GM21576 (cell line): ENCODE measurements at regions not wholly inside any gene's neighbourhood (a gene's known extent, or its start where the extent isn't known, plus 50 kb on each side); places are given as distances from the start of the nearest gene placed in this dataset.

Experiments
- ATAC-seq: cut with Tn5 transposase; IDR thresholded peaks from one replicate; pipeline ENCODE4 v1.9.1; 2021; ENCODE audit warnings: mild to moderate bottlenecking, moderate library complexity; ENCODE audit not compliant: unreplicated experiment

DNA sequence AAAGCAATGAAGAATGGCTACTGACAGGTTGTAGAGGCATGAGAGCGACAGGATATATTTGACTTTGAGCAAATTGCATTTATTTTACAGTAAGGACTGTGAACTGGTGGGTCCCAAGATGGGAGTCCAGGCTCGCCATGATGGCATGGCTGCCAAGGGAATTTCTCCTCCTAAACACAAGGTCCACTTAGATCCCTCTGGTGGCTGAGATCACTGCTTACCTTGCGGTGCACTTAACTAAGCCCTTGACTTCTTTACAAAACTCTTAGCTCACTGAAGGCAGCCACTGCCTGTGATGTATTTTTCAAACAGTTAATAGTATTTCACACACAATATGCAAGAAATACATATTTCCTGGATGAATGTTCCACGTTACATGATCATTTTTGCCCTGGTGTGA is 50.3 kb upstream of the SORBS2 start:
- ATAC-seq = no peak

DNA sequence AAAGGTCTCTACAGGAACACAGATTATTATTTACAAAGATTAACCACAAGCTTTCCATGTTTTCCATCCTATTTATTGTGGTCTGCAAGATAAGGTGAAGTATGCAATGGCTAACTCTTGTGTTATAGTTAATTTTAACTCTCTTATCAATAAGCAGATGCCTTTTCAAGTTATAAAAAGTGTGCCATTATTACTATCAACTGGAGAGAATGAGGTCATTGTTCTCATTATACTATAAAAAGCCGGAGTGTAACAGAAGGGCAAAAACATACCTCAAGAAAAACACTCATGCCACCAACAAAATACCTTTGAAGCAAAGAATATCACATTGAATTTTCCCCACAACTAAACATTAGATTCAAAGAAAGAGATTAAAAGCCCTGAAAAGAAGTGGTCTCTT is 52.0 kb upstream of the SORBS2 start:
- ATAC-seq = no peak

DNA sequence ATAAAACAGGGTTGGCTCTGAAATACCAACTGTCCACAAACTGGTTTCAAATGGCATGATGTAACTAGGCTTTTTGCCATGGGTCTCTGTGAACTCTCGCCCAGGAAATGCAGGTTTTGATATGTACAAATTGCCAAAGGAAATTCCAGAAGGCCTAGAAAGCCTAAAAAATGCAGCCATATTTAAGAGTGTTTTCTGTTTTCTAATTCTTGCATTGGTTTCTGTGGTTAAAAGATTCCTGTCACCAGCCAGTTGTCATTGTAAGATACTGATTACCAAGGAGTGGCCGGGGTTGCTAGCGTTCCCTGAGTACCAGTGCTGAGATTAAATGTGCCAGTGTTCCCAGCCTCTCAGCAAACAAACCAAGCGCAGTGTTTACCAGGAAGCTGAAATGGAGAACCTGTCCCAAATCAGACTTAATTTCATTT is 53.9 kb upstream of the SORBS2 start:
- no peak for ATAC-seq

DNA sequence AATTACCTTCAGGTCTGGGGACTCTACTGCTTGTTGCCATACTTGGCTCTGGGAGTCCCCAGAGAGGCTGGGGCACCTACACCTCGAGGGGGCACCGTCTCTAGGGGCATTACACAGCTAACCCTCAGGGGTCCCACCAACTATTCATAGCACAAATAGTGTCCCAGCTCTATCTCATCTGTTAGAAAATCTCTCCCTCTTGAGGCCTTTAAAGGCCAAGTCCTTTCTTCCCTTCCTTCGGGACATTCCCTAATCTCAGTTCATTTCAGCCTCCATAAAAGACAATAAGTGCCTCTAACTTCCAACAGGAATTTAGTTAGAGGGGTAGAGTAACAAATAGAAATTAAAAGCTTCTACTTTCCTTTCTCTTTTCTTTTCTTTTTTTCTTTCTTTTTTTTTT is 55.8 kb upstream of the SORBS2 start:
- no peak for ATAC-seq

DNA sequence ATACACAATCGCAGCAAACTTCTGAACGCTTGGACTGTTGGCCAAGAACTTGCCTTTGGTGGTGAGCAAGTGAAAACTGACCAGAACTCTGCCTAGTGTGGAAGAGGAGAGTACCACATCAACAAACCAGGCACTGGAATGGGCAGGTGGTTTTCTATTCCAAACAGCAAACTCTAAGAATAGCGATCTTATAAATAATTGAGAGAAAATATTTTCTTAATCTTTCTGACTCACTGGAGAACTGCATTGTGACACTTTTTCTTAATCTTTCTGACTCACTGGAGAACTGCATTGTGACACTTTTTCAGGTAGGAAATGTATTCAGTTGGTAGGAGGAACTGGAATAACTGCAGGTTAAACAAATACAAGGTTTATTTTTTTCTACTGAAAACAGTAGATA is 57.0 kb upstream of the SORBS2 start:
- no peak for ATAC-seq

DNA sequence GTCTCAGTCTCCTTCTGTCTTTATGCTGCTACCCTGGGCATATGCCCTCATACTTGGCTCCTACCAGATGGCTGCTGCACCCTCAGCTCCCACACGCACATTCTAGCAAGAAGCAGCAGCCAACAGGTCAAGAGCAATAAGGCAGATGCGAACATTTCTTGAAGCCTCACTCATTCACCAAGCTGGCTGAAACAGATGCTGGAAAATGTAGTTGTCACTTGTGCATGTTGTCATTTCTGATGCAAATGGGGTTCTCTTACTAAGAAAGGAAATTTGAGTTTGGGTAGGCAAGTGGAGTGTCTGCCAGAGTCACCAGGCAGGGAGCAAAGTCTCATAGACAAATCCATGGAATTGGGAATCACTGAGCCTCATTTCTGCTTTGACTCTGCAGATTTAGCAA is 57.4 kb upstream of the SORBS2 start:
- ATAC-seq = no peak

DNA sequence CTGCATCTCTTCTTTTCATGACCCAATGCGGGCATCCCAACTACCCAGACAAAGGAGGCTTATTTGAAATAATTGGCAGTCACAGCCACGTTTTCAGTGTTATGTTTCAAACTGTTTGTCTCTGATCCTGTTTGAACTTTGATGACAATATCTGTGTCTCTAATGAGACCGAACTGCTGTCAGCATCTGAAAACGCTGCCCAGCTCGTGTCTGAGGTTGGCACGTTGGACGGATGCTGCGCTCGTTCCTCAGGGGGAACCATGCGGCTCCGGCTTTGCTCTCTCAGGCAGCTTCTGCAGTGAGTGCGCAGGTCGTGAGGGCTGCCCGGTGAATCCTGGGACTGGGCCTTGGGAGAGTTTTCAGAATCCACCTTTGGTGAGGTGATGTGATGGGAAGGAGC is 58.4 kb upstream of the SORBS2 start:
- ATAC-seq = no peak

DNA sequence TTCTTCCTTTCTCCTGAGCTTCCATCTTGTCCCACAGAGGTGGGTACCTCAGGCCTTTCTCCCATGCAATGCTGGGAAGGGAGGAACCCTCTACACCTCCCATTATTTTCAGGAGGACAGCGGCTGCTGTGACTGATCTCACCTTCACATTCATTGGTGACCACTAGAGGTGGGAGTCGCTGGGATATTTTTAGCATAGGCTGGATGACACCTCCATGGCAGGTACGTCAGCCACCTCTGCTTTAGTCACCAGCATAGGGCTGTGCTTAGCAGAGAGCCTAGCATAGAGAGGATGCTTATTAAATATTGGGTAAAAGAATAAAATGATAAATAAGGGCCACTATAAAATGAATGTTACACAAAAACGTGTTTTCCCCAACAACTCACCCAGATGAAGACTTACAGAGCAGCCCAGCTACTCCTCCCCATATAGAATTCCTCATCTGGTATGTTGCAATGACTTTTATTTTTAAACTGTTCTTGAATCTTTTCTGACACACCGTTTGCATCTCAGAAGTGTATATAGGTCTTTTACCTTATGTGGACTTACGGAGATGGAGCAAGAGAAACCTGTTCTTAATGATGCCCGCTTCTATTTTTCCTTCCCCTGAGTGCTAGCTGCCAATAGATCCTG is 60.9 kb upstream of the SORBS2 start:
- ATAC-seq = no peak

DNA sequence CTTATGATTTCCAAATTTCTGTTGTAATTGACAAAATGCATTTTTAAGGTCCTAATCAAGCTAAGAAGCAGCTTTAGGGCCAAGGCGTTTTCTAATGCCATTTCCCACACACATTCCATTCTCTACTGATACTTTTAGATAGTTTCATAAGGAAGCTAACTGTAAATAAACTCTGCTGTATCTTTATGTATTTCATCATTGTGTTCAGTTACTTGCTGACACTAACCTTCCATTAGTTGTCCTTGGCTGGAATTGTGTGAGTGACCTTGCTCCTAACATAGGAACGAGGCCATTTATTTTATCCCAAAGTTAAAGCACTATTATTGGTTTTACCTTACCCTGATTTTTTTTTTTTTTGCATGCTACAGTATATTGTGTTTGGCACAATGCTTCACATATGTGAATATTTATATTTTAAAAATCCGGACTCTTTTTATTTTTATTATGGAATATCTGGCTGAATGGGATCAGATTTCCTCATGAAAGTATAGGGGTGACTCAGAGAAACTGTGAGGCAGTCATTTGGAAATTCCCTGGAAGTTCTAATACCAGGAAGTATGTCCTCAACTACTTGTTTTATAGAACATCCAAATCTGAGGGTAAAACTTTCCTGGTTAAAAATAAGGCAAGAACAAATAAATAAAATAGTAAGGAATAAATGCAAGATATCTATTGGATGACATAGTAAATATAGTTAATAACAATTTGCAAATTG is 62.7 kb upstream of the SORBS2 start:
- ATAC-seq = no peak

DNA sequence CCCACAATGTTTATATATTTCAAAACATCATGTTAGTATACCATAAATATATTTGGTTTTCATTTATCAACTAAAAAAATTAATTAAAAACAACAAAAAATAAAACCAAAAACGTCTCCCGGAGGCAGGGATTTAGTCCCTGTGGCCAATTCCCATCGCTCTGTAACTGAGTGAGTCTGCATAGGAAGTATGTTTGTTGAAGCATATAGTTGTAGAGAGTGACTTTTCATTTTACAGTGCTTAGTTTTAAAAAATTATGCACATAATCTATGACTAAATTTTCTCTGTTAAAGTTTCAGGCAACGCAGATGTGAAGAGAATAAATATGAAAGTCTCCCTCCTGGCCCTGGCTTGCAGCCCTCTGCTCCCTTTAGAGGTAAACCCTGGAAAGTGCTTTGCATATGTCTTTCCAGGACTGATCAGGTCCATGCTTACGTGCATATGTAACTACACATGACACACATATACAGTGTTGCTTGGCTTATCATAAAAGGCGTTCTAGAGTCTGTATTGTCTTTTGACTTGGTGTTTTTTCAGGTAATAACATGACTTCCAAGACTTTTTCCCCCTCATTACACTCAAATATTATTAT is 63.4 kb upstream of the SORBS2 start:
- ATAC-seq = no peak

DNA sequence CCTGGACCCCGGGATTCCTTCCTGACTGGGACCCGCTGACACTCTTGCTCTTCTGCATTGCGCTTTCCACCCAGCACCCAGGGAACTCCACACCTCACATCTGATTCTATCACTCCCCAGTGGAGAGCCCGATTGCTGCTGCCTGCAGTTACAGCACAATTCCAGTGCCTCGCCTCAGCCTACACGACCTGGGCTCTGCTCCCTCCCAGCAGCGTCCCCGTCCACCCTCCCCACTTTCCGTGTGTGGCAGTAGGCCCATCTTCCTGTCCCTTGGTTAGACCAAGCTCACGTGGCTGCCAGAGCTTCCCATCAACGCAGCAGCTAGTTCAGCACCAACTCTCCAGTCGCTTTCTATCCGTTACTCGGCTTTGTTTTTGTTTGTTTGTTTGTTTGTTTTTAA is 66.6 kb upstream of the SORBS2 start:
- no peak for ATAC-seq

DNA sequence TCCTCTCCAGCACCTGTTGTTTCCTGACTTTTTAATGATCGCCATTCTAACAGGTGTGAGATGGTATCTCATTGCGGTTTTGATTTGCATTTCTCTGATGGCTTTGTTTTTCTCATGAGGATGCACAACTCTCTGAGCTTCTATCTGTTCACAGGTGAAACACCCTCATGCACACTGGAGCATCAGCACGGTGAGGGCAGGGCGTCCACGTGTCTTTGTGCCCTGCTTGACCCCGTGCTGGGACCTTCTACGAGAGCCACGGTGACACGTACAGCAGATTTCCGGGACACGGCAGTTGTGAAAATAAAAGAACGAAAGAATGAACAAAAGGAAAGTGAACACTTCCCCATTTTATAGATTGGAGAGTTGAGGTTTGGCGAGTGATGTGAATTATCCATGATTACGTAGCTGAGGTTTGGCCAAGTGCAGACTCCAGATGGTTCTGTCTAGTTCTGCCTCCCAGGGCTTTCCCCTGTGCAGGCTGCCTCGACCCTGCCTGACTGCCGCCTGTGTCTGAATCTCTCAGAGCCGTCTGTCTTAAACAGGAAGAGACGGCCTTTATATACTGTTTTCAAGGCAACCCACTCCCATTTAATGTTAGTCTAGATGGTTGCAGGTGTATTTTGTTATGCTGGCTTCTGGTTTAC is 67.8 kb upstream of the SORBS2 start:
- ATAC-seq = no peak

DNA sequence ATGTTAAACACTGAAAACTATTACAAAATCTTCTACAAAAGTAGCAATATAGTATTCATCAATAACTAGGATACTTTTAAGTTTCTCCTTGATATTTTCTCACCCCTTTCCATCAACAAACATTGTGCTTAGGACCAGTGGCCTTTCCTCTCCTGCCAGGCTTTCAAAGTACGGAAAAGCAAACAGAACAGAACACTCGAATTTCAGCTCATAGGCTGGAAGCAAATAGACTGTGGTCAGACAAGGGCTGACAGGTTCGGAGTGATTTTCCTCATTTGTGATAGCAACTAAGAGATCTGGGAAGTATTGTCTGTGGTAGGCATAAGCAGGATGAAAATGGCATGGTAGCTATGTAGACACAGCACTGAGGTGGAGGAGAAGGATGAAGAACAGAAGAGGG is 68.6 kb upstream of the SORBS2 start:
- ATAC-seq = no peak

DNA sequence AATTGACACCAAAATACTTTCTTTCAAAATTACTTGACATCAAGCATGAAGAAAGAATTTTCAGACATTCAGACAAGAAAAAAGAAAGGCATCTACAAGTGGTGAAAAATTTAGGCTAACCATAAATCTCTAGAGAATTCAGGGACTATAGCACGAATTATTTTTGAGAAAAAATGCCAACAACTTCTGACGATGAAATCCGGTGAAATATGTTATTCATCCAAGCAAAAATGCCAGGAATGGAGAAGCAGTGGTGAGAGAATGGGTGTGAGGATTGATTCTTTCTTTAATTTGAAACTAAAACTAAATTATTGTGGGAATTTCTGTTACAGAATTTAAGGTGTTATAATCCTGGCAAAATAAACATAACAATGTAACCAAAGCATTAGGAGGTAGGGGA is 69.4 kb upstream of the SORBS2 start:
- ATAC-seq = no peak

DNA sequence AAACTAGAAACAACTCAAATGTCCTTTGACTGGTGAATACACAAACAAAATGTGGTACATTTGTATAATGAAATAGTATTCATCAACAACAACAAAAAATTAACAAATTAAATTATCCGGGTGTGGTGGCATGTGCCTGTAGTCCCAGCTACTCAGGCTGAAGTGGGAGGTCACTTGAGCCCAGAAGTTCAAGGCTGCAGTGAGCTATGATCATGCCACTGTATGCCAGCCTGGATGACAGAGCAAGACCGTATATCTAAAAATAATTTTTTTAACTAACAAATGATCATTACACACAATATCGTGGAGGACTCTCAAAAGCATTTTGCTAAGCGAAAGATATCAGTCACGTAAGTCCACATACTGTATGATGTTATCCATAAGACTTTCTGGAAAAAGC is 71.6 kb upstream of the SORBS2 start:
- no peak for ATAC-seq

DNA sequence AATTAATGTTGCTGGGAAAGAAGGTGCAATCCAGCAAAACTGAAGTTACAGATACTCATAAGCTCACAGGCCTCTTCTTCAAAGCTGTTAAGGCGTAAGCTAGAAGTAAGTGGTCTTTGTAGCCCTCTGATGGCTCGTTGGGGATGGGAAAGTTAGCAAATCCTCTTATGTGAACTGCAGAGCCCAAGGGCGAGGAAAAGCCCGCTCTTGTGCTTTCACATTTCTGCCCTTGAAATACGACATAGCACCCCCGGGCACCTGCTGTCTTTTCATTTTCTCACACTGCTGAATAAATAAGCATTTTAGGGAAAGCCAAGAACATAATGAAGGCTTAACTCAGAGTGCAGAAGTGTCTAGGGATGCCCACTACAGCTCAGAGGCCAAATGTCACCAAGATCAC is 73.1 kb upstream of the SORBS2 start:
- ATAC-seq = no peak

DNA sequence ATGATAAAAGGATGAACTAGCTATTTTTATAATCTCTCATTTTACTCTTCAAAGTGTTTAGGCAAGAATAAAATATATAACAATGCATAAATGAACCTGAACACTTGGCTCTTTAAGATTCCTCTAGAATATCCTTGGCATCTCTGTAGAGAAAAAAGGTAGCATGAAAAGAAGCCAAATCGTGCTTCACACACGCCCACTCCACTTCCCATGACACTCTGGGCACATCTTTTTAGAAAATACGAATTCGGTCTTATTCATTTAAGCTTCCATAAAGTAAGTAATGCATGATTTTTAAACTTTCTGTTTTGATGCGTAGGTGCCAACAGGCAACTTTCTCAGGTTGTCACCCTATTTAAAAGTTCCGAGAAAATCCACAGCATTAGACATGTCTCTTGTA is 73.6 kb upstream of the SORBS2 start:
- ATAC-seq = no peak

DNA sequence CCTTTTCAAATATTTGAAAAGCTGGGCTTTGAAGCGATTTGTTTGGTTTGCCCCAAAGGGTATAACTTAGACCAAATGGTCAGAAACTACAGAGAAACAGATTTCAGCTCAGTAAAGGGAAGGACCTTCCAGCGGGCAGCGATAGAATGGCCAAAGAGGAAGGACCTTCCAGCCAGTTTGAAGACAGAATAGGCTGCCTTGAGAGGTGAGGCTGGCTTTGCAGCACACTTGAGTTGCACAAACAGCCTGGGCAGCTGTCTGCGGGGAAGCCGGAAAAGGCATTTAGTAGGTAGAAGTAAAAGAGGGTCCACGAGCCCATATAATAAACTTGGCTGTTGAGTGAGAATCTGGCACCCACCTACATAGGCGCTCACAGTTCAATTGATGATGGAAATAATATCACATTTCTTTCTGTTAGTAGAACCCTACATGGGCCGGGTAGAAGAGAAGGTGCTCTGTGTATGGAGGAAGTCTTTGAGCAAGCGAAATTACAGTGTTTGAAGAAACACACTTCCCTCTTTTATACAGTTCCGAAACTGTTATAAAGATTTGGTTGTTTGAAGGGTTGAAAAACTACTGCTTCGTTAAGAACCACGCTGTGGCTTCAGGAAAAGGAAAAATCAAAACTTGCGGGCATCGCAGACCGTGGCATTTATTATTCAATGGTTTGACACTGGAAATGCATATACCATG is 75.0 kb upstream of the SORBS2 start:
- no peak for ATAC-seq

DNA sequence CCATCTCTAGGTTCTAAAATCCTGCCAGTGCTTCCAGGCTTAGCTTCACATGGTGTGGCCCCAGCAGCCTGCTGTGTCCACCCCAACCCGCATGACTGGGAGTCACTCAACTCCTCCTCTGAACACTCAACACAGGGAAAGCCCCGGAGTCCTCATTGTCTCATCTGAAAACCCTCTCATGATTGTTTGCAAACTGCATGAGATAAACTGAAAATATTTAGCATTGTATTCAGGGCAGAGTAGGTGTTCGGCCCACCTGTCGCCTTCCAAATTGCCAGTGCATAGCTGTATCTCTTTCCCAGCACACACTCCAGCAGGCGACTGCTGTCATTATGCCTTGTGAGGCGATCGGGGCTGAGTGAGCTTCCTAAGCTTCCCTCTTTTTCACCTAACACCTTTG is 76.7 kb upstream of the SORBS2 start:
- ATAC-seq = no peak

DNA sequence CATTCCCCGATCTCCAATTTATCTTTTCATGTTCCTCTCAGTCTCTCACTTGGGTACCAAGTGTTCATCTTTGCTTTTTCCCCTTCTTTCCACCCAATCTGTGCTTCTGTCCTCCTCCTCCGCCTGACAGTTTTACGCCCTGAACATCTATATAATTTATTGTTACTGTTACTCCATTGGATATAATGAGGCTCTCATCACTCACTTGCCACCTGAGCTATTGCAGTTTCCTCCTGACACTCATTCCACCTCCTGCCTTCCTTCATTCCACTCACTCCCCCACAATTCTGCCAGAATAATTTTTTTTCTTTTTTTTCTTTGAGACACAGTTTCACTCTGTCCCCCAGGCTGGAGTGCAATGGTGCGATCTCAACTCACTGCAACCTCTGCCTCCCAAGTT is 77.6 kb upstream of the SORBS2 start:
- no peak for ATAC-seq

DNA sequence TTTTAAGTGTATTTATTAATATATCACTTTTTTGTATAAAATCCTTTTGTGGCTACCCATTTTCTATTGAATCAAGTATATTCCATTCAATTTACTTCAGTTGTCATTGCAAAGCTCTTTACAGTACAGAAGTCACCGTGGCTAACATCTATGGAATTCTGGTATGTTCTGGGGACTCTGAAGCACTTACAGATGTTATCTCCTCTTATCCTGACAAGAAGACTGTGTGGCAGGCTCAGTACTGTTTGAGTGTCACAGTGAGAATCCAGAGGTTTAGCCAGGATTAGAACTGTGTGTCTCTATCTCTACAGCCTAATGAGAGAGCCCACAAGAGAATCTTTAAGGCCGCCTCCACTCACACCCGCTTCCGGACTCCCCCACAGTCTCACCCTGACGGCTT is 78.2 kb upstream of the SORBS2 start:
- no peak for ATAC-seq

DNA sequence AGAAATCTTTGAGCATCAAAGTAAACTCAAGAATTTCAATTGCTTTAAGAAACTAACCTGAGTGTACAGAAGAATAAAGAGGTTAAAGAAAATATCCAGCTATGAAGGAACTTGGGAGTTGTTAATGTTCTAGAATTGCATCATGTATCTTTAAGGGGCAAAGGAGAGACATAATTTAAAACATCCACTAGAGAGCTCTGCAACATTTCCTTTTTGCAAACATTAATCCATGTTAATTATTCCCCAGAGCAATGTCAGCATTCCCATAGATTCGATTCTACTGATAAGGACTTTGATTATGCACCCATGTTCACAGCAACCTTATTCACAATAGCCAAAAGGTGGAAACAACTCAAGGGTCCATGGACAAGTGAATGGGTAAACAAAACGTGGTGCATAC is 80.2 kb upstream of the SORBS2 start:
- no peak for ATAC-seq
